ENCODE measurements at regions not wholly inside any gene's neighbourhood (a gene's known extent, or its start where the extent isn't known, plus 50 kb on each side); places are given as distances from the start of the nearest gene placed in this dataset.

GRCh38 chr14:80298491-80299017, 87.2 kb upstream of the DIO2 start:
- TF ChIP-seq POLR2A (IDR thresholded peaks at IDR 0.05; ENCODE audit: extremely low read depth, insufficient read length) (no peak), CTCF (IDR thresholded peaks at IDR 0.05; ENCODE audit: low read depth, low read length) (no peak)
